IPS-18a (cell line): ENCODE measurements at regions not wholly inside any gene's neighbourhood (a gene's known extent, or its start where the extent isn't known, plus 50 kb on each side); places are given as distances from the start of the nearest gene placed in this dataset.

ENCODE experiments used
- H3K27ac ChIP-seq: one replicate; pipeline ENCODE4 v1.5.1; 2013; ENCODE audit warnings: low read length
- H3K27me3 ChIP-seq: one replicate; pipeline ENCODE4 v1.6.1; 2013; ENCODE audit warnings: mild to moderate bottlenecking, low read length; ENCODE audit not compliant: control insufficient read depth, insufficient read depth
- H3K36me3 ChIP-seq: one replicate; pipeline ENCODE4 v1.6.1; 2013; ENCODE audit warnings: low read depth, low read length; ENCODE audit not compliant: control insufficient read depth
- H3K4me1 ChIP-seq: one replicate; pipeline ENCODE4 v1.6.1; 2013; ENCODE audit warnings: low read depth, low read length; ENCODE audit not compliant: control insufficient read depth
- H3K4me3 ChIP-seq: one replicate; pipeline ENCODE4 v1.5.1; 2013; ENCODE audit warnings: low read length
- H3K9ac ChIP-seq: one replicate; pipeline ENCODE4 v1.6.1; 2013; ENCODE audit warnings: mild to moderate bottlenecking, low read length, moderate library complexity
- H3K9me3 ChIP-seq: one replicate; pipeline ENCODE4 v1.6.1; 2013; ENCODE audit warnings: low read depth, low read length; ENCODE audit not compliant: control insufficient read depth

DNA sequence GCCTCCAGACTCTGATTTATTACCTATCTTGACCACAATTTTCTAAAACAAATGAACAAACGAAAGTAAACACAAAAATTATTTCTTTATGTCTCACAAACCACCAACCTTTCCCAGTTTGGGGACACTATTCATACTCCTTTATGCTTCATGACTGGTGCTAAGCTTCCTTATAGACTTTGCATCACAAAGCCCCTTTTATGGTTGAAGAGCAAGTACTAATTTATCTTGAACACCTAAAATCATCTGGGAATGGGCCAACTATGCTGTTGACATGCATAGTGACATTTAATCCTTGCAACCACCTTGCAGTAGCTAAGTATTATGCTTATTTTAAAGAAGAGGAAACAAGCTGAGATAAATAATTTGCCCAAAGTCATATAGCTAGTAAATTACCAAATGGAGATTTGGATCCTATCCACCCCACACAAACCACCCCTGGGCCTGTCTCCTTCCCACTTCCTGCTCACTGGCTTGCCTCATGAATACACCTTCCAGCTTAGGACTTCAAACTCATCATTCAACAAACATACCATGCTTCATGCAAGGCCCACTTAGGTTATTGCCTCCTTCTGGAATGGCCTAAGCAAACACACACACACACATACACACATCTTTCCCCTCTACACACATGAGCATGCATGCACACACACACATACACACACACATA is 192.2 kb downstream of the PLPP3 start:
- Histone ChIP-seq H3K36me3 (no peaks in the 10 kb centered on the region), H3K9me3 (no peaks in the 10 kb centered on the region), H3K9ac (no peak overlapping the region), H3K4me3 (no peak overlapping the region), H3K4me1 (peaks cover 14% of the 10 kb centered on the region), H3K27me3 (no peaks in the 10 kb centered on the region), H3K27ac (no peak overlapping the region)

DNA sequence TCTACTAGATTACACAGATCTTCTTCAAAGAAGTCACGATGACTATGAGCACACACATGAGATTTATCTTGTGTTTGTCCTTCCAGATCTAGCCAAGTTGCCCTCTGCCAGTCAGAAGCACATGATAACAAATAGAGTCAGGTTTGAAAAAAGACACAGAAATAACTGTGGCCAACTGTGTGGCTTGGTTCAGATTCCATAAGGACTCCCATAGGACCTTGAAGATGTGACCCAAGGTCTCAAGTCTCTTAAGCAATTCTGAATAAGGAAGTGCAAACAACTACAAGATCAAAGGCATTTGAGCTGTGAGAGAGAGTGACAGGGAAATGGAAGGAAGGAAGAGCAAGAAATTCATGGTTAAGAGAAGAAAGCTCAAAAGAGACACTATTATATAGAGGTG is 194.0 kb downstream of the PLPP3 start:
- Histone ChIP-seq H3K4me3 (no peak overlapping the region), H3K9me3 (no peaks in the 10 kb centered on the region), H3K9ac (no peak overlapping the region), H3K4me1 (peaks cover 6% of the 10 kb centered on the region), H3K27me3 (no peaks in the 10 kb centered on the region), H3K27ac (no peak overlapping the region), H3K36me3 (no peaks in the 10 kb centered on the region)

DNA sequence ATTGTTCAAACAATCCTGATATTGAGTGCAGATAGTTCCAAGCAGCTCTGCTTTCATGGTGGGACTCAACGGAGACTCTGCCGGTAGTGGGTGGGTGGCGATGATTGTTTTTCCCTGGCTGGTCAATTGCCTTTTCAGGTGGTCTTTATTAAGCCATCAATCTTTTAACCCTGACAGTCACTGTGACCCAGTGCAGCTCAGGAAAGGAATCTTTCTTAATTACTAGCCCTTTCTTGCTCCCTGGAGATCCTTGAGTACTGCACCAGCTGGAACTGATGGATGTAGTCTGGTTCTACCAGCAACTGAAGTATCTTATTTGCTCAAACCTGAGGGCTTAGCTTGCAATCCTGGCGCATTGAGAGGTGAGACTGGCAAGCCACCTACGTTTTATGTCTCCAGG is 196.4 kb downstream of the PLPP3 start:
- Histone ChIP-seq H3K27ac (no peak overlapping the region), H3K4me1 (peaks cover under 1% of the 10 kb centered on the region), H3K4me3 (no peak overlapping the region), H3K27me3 (no peaks in the 10 kb centered on the region), H3K9ac (no peak overlapping the region), H3K36me3 (no peaks in the 10 kb centered on the region), H3K9me3 (no peaks in the 10 kb centered on the region)

DNA sequence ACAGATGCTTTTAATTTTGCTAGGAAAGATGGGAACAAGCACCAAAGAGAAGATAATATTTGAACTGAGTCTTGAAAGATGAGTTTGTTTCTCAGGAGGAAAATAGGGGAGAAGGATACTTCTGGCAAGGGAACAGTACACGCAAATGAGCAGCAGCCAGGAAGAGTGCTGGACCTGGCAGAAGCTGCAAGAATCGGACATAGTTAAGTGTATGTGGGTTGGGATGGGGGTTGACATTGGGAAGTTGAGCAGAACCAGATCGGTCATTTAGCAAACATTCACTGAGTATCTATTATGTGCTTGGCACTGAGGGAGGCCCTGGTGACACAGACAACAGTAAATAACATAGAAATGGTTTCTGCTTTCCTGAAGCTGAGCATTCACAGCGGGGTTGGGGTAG is 198.8 kb downstream of the PLPP3 start:
- Histone ChIP-seq H3K36me3 (no peaks in the 10 kb centered on the region), H3K27ac (no peak overlapping the region), H3K4me1 (peaks cover 24% of the 10 kb centered on the region), H3K27me3 (no peaks in the 10 kb centered on the region), H3K4me3 (no peak overlapping the region), H3K9ac (no peak overlapping the region), H3K9me3 (no peaks in the 10 kb centered on the region)

DNA sequence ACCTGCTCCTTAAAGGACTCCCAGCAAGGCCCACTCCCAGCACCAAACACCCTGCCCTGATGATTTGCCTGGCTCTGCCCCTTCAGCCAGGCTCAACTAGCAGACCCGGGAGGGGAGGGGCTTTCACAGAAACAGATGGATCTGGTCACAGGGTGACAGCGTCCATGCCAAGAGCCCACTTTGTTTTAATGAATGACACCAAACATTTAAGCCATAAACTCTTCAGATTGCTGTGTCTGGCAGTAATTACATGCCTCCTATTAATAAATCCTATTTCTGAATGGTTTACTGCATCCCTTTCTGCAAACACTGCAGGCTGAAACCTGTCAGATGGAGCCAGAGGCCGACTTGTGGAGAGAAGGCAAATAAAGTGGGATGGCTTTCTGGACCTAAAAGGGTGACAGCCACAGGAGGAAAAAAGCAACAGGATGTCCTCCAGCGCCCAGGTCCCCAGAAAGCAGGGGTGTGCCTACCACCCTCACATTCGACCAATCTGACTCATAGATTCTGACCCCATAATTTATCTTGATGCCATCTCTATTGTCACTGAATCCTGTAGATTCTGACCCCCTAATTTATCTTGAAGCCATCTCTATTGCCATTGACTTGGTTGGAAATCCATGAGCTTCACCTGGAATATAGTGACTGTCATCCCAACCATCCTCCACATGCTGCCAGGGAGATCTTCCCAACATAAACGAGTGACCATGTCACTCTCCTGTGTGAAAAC is 200.9 kb downstream of the PLPP3 start:
- no peak overlapping the region for H3K4me3 ChIP-seq
- no peaks in the 10 kb centered on the region for H3K36me3 ChIP-seq
- H3K27me3 ChIP-seq, result no peaks in the 10 kb centered on the region
- H3K27ac ChIP-seq, result no peak overlapping the region
- H3K4me1 ChIP-seq, result peaks cover 39% of the 10 kb centered on the region
- H3K9me3 ChIP-seq, result no peaks in the 10 kb centered on the region
- H3K9ac ChIP-seq, result no peak overlapping the region

DNA sequence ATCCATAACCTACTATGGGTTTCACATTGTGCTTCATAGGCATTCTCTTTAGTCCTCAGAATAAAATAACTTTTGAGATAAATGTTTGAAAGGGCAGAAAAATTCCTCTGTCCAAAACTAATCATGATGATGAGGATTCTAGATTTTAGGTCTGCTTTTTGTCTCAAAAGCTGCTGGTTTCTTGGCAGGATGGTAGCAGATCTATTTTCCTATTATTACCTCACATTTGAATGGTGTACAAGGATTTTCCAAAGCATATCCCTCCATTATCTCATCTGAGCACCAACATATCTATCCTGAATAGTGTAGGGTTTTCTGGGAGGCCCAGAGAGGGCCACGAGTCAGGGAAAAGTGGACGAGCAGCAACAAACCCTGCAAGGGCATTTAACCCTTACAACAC is 201.9 kb downstream of the PLPP3 start:
- no peak overlapping the region for H3K27ac ChIP-seq

DNA sequence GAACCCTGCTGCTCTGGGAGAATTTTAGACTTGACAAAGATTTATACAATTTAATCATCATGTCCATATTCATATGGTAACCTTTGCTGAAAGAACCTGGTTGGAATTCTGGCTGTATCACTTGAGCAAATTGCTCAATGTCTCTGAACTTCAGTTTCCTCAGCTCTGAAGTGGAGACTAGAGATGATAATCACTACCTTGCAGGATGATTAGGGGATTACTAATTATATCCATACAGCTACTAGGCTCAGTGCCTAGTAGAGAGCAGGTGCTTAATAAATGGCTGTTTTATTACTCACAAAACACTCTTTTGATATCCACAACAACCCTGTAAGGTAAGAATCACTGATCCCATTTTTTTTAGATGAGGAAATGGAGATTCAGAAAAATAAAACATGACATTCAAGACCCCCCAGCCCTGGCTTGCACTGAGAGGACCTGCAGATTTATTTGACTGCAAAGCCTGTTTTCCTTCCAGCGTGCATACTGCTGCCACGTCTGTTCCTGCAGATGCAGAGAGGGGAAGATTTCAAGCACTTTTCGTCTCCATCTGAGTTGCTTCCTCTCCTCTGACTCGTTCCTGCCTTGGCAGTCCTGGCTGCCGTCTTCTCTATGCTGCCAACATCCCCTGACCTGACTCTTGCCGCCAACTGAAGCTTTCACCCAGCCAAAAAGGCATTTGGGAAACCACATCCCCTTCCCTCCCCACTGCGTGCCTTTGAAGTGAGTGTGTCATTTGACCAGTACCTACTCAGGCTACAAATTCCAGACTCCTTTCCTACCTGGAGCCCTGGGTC is 203.0 kb downstream of the PLPP3 start:
- no peaks in the 10 kb centered on the region for H3K27me3 ChIP-seq
- no peak overlapping the region for H3K4me3 ChIP-seq
- H3K27ac ChIP-seq, result no peak overlapping the region
- H3K4me1 ChIP-seq, result peaks cover 39% of the 10 kb centered on the region
- no peaks in the 10 kb centered on the region for H3K36me3 ChIP-seq
- H3K9me3 ChIP-seq, result no peaks in the 10 kb centered on the region
- no peak overlapping the region for H3K9ac ChIP-seq

More for the DNA sequence above, 201.9 kb downstream of the PLPP3 start:
- H3K9me3 ChIP-seq, result no peaks in the 10 kb centered on the region
- no peaks in the 10 kb centered on the region for H3K36me3 ChIP-seq
- H3K27me3 ChIP-seq, result no peaks in the 10 kb centered on the region
- H3K4me1 ChIP-seq, result peaks cover 39% of the 10 kb centered on the region
- no peak overlapping the region for H3K9ac ChIP-seq
- no peak overlapping the region for H3K4me3 ChIP-seq

DNA sequence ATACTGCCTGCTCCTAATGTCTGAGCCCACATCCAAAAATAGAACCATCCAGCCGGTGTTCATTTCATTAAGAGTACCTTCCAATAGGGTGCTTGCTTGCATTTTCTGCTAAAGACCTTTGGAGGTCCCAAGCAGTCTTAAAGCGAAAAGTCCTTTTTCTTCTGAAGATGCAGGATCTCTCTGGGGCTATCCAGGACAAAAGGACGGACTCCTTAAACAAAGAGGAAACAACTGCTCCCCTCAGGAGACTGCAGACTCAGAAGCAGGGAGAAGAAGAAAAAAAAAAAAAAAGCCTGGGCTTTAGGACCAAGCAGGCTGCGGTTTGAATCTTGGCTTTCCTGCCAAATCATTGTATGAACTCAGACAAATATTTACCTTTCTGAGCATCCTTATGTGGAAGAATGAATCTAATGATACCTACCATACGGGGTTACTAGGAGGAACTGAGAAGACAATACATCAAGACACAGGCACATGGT is 204.0 kb downstream of the PLPP3 start:
- no peak overlapping the region for H3K27ac ChIP-seq
- H3K9me3 ChIP-seq, result no peaks in the 10 kb centered on the region
- H3K36me3 ChIP-seq, result no peaks in the 10 kb centered on the region
- H3K9ac ChIP-seq, result no peak overlapping the region
- peaks cover 46% of the 10 kb centered on the region for H3K4me1 ChIP-seq
- no peaks in the 10 kb centered on the region for H3K27me3 ChIP-seq
- peak overlapping the region; percentile 8 for H3K4me3 ChIP-seq

DNA sequence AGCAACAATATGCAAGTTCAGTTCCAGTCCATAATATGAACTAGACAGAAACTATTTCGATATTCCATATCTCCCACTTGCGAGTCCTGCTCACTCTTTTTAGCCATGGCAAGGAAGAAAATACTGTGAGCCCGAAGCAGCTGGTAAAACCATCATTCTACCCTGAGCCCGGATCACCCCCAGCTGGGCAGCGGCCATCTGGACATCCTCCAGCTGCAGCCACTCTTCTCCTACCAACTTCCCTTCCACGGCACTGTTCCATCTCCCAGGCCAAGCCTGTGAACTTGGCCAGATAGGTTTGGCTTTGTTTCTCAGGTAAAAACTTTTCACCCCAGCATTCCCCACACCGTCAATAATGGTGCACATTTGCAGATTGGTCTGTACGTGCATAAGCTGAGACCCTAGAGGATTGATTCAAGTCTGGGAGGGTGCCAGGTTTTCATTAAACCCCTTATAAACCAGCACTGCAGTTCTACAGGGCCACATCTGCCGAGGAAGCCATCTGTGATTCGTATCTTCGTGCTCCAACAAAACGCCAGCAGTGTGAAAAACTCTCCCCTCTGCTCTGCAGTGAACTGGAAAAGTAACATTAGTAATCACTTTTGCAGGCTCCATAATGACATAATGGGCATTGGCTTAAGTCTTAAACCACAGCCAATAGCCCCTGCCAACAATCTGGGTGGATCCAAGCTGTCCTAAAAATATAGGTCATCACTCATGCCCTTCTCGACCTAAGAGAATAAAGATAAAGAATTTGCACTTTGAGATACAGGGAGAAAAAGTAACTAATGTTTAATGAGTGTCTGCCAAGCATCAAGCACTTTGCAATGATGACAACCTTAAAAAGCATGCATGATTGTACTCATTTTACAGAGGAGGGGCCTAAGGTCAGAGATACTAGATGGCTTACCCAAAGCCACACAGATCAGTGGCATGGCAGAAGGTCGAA is 205.1 kb downstream of the PLPP3 start:
- Histone ChIP-seq H3K27me3 (no peaks in the 10 kb centered on the region), H3K9ac (no peak overlapping the region), H3K36me3 (no peaks in the 10 kb centered on the region), H3K27ac (no peak overlapping the region), H3K9me3 (no peaks in the 10 kb centered on the region), H3K4me1 (peaks cover 53% of the 10 kb centered on the region), H3K4me3 (no peak overlapping the region)

DNA sequence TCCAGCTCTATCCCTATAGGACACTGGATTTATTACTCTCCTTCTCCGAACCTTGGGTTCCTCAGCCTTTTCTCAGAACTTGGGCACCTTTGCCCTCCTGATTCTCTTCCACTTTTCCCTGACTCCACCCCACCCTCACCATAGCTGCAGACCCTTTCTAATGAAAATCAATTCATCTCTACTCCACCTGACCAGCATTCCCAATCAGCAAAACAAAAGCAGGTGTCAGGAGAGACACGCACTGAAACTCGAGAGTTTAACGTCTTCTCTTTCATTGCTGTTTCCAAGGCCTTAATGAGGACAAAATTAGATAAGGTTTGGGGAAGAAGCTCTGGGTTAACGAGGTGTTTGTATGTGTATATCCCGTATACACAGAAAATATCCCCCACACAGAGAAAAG is 208.8 kb downstream of the PLPP3 start:
- H3K4me3 ChIP-seq, result peak overlapping the region; percentile 2

More for the DNA sequence above, 208.8 kb downstream of the PLPP3 start:
- Histone ChIP-seq H3K9ac (no peak overlapping the region), H3K27me3 (no peaks in the 10 kb centered on the region), H3K36me3 (no peaks in the 10 kb centered on the region), H3K4me1 (peaks cover 29% of the 10 kb centered on the region), H3K9me3 (no peaks in the 10 kb centered on the region), H3K27ac (no peak overlapping the region)
